Glomerular endothelial cell (primary cell): ENCODE measurements at regions not wholly inside any gene's neighbourhood (a gene's known extent, or its start where the extent isn't known, plus 50 kb on each side); places are given as distances from the start of the nearest gene placed in this dataset.

Experiments used
- DNase-seq: peaks from one replicate; pipeline ENCODE4 v3.0.0-alpha.2; 2011; ENCODE audit warnings: low read depth, low spot score; ENCODE audit errors: extremely low read depth

DNA sequence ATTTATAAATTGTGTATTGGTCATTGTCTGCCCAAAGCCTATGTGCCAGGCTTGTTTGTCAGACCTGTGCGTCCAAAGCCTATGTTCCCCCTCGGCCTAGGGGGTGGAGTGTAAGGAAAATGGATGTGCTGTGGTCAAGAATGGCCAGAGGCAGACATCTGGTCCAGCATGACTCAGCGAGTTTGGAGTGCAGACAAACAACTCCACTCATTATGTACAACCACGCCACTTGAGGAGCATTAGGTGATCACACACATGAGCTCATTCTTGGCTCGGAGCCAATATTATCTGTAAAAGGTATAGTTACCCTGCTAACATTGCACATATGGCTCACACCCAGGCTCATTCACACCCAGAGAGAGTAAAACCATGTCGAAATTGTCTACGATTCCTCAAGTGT lies 1047.6 kb upstream of the ADGRL4 start:
- DNase-seq = no peak

DNA sequence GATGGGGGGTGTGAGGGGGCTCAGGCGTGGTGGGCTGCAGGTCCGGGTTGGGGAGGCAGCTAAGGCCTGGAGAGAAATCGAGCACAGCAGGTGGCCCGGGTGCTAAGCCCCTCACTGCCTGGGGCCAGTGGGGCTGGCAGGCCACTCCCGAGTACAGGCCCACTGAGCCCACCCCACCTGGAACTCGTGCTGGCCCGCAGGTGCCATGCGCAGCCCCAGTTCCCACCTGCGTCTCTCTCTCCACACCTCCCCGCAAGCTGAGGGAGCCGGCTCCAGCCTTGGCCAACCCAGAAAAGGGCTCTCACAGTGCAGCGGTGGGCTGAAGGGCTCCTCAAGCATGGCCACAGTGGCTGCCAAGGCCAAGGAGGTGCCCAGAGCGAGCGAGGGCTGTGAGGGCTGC lies 1047.1 kb upstream of the ADGRL4 start:
- no peak for DNase-seq

- DNase-seq = no peak
These were observed 1044.0 kb upstream of the ADGRL4 start for GRCh38 chr1:80050523-80050922.

DNA sequence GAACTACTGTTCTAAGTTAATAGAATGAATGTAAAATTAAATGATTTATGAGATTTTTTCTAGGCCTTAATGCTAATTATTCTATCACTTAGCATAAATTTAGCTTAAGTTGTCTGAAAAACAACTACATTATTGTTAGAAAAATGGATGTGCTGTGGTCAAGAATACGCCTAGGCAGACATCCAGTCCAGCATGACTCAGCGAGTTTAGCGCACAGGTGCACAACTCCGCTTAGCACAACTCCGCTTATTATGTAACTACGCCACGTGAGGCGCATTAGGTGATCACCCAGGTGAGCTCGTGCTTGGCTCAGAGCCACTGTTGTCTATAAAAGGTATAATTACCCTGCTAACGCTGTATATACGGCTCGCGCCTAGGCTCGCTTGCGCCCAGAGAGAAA lies 1043.6 kb upstream of the ADGRL4 start:
- DNase-seq = no peak

GRCh38 chr1:80048716-80049115 lies 1042.2 kb upstream of the ADGRL4 start:
- no peak for DNase-seq

GRCh38 chr1:80047791-80048190 lies 1041.3 kb upstream of the ADGRL4 start:
- DNase-seq = no peak

- no peak for DNase-seq
These were observed 1038.1 kb upstream of the ADGRL4 start for GRCh38 chr1:80044662-80045061.

- DNase-seq = no peak
These were observed 1030.3 kb upstream of the ADGRL4 start for GRCh38 chr1:80036690-80037432.

DNA sequence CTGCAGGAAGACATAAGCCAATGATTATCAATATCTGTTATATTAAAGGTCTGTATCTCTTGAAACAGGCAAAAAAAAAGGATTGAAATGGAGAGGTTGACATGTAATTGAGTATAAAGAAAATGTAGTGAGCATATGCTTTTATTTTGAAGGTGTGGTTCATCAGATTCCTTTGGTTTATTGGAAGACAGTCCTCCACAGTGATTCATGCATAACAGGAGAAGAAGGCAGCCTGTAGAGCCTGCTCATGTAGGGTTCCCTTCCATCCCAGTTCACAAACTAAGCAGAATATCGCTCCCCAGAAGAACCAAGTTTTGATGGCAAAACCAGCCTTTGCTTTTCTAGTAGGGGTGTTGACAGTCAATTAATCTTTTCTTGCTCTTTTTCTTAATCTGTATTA lies 1016.8 kb upstream of the ADGRL4 start:
- no peak for DNase-seq

- no peak for DNase-seq
These were observed 1015.4 kb upstream of the ADGRL4 start for GRCh38 chr1:80021891-80022290.

- no peak for DNase-seq
These were observed 1011.8 kb upstream of the ADGRL4 start for GRCh38 chr1:80018348-80018747.

GRCh38 chr1:80008934-80009333 lies 1002.4 kb upstream of the ADGRL4 start:
- no peak for DNase-seq

DNA sequence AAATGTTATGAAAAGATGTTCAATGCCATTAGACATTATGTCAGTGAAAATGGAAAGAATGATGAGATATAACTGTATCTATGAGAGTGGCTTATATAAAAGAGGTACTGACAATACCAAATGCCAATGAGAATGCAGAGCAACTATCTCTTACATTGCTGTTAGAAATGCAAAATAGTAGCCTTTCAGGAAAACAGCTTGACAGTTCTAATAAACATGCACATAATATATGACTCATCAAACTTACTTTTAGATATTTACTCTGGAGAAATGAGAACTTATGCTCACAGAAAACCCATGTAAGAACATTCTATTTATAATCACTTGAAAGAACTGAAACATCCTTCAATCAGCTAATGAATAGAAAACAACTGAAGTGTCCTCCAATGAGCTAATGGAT lies 996.7 kb upstream of the ADGRL4 start:
- no peak for DNase-seq

DNA sequence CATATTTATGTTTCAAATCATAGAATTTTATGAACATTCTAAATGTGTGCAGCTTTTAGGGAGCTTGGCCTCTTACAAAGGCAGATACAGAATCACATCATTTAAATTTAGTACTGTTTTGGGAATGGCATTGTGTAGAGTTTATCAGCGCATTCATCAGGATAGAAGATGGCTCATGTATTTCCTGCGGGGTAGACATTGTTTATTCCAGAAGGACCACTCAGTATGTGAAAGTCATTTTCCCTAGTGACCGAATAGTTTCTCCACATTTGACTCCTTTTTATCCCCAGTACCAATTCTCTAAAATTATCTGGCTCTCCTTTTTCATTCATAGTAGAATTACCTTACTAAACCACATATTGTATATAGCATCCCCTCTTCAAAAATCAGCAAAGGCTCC lies 981.9 kb upstream of the ADGRL4 start:
- no peak for DNase-seq

DNA sequence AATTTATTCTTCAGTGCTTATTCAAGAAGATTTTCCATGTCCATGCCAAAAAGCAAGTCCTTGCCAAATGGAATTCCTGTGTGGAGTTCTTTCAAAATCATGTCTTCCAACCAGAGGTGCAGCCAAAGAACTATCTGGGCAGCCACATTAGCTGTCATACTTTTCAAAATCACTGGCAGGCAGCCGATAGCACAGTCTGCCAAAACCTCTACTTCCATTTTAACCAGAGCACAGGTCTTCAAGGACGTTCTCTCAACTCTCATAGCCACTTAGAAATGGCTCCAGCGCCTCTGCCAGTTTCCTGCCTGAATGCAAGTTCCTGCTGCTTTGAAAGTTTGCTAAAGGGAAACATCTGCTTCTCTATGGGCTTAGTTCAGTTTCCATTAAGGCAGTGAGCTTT lies 975.7 kb upstream of the ADGRL4 start:
- peak; percentile 45 for DNase-seq

DNA sequence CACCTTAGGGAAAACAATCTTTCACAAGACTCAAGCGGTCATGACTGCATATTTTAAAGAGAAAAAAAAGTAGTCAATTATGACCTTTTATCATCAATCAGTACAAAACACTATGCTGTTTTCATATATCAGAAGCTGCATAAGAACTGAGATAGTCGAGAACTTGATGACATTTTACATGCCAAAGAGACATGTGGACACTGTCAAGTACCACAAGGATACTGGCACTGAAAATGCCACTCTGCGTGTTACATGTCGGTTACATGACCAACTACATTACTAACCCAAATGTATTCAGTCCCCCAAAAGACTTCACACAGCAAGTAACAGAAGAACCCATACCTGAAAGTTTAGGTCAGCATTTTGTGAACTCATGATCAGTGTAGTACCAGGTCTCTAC lies 975.0 kb upstream of the ADGRL4 start:
- DNase-seq = no peak

DNA sequence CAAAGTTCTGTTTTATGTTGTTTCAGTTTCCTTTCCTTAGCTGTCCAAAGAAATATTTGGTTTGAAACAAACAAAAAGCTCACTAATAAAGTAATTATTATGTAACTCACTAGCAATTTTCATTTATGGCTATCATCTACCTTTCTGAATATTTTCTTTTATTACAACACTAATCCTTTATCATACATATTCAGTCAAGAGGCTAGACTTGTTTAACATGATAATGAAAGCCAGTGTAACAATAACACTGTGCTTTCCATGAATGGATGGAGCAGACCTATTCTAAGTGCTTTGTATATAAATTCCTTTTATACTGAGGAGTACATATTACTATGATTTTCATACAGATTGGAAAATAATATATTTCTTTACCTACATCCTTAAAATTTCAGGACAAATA lies 972.8 kb upstream of the ADGRL4 start:
- no peak for DNase-seq

DNA sequence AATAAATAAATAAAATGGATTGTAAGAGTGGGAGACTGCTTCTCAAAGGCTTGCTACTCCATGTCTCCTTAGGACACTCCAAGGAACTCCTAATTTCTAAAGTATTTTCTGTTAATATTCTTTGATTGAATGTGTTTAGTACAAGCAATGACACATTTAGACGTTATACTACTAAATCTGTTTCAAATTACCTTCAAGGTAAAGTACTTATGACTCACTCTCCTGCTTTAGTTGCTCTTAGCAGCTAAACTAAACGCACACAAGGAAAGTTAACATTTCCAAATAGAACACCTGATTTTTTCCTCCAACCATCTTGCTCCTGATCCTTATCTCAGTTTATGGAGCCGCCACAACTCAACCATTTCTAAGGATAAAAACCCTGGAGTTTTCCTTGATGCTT lies 969.8 kb upstream of the ADGRL4 start:
- no peak for DNase-seq

DNA sequence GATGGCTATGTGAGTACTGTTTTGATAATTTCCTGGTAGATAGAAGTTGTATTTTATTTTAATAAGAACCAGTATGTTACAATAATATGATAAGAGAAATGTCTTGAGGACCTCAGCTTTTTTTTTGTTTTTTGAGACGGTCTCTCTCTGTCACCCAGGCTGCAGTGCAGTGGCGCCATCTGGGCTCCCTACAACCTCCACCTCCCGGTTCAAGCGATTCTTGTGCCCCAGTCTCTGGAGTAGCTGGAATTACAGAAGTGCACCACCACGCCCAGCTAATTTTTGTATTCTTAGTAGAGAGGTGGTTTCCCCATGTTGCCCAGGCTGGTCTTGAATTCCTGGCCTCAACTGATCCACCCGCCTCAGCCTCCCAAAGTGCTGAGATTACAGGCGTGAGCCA lies 968.1 kb upstream of the ADGRL4 start:
- DNase-seq = no peak

DNA sequence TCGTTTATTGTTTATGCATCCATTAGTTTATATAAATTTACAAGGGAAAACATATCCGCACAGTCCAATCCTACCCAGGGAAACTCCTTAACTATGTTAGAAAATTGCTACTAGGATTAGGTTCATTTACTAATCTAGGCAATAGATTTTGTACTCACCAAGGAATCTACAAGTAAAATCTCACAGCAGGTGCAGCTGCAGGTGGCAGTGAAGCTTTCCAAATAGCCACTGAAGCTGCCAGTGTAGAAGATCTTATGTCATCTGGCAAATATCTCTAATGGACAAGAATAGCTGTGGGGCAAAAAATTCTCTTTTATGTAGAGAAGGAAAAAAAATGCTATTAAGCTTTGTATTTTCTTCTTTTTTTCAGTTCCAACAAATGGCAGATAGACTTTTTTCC lies 963.4 kb upstream of the ADGRL4 start:
- DNase-seq = no peak

GRCh38 chr1:79966438-79966837 lies 959.9 kb upstream of the ADGRL4 start:
- no peak for DNase-seq

- DNase-seq = no peak
These were observed 953.1 kb upstream of the ADGRL4 start for GRCh38 chr1:79959635-79960034.

DNA sequence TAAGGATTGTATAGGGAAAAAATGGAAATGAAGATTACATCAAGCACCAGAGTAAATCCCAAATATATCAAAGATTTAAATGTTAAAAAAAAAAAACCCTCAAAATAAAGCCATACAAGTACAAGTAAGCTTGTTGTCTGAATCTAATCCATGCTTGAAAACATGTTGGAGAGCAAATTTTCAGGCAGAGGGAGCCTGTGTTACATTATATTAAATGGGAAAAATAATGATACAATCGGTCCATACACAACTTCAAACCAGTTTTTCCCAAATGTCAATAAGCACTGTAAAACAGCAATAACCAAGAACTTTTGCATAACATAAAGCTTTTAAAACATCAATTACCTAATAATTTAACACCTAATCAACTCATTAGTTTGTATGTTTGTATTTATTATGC lies 949.4 kb upstream of the ADGRL4 start:
- no peak for DNase-seq
